ENCODE measurements at regions not wholly inside any gene's neighbourhood (a gene's known extent, or its start where the extent isn't known, plus 50 kb on each side); places are given as distances from the start of the nearest gene placed in this dataset.

DNA sequence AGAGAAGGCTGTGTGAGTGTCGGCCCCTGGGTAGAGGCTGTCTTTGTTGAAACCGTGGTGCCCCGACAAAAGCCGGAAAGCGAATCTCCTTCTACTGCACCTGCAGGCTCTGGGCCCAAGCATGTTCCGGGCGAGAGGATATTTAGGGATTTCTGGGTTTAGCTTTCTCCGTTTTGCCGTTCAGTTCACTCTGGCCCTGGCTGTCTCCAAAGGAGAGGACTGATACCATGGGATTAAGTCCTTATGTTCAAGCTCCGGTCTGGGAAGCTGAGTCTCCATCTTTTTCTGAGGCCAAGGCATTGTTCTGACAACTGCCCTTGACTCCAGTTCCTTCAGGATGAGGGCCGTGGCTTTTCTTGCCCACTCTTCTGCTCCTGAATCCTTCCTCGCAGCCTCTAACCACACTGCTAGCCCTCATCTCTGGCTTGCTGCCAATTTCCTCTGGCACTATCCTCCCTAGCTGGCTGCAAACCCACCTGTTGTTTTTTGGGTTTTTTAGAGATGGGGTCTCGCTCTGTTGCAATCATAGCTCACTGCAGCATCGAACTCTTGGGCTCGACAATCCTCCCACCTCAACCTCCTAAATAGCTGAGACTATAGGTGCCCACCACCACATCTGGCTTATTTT, 206.8 kb downstream of the SKIDA1 start:
- no peak for TF ChIP-seq POLR2A (IDR thresholded peaks at IDR 0.05)
- TF ChIP-seq, protein P1, sequence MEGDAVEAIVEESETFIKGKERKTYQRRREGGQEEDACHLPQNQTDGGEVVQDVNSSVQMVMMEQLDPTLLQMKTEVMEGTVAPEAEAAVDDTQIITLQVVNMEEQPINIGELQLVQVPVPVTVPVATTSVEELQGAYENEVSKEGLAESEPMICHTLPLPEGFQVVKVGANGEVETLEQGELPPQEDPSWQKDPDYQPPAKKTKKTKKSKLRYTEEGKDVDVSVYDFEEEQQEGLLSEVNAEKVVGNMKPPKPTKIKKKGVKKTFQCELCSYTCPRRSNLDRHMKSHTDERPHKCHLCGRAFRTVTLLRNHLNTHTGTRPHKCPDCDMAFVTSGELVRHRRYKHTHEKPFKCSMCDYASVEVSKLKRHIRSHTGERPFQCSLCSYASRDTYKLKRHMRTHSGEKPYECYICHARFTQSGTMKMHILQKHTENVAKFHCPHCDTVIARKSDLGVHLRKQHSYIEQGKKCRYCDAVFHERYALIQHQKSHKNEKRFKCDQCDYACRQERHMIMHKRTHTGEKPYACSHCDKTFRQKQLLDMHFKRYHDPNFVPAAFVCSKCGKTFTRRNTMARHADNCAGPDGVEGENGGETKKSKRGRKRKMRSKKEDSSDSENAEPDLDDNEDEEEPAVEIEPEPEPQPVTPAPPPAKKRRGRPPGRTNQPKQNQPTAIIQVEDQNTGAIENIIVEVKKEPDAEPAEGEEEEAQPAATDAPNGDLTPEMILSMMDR (IDR thresholded peaks at IDR 0.05) = no peak
